DND-41 (cell line): ENCODE measurements at regions not wholly inside any gene's neighbourhood (a gene's known extent, or its start where the extent isn't known, plus 50 kb on each side); places are given as distances from the start of the nearest gene placed in this dataset.

ENCODE experiments used
- CTCF ChIP-seq: IDR thresholded peaks from 2 replicates; pipeline ENCODE4 v1.5.1; 2012; ENCODE audit warnings: borderline replicate concordance, low read length, moderate library complexity, mild to moderate bottlenecking; ENCODE audit not compliant: poor library complexity, severe bottlenecking; ENCODE audit errors: extremely low read depth
- EZH2 ChIP-seq: IDR thresholded peaks from 3 replicates; pipeline ENCODE4 v1.6.1; 2012; ENCODE audit warnings: borderline replicate concordance, low read depth, mild to moderate bottlenecking, moderate library complexity, low read length, inconsistent platforms; ENCODE audit not compliant: severe bottlenecking

- TF ChIP-seq CTCF (no peak), EZH2 (no peak)
Measured at GRCh38 chr3:59621037-59621436, 571.2 kb upstream of the CFAP20DC start.
